MM.1S (cell line): ENCODE measurements at regions not wholly inside any gene's neighbourhood (a gene's known extent, or its start where the extent isn't known, plus 50 kb on each side); places are given as distances from the start of the nearest gene placed in this dataset.

ENCODE experiments used
- EZH2 ChIP-seq: fragments of 300-600 bp; sonication (generic); optimal IDR thresholded peaks from 2 replicates; pipeline ENCODE3; 2017; ENCODE audit warnings: low read depth, mild to moderate bottlenecking, antibody characterized with exemption, low read length, mixed read lengths
- EZH2phosphoT487 ChIP-seq: fragments of 300-600 bp; sonication (generic); IDR thresholded peaks from 2 replicates; pipeline ENCODE4 v1.6.1; 2018; ENCODE audit warnings: antibody characterized with exemption, low read length
- TF ChIP-seq, protein P1 (sequence below): fragments of 300-600 bp; sonication (generic); IDR thresholded peaks from 2 replicates; pipeline ENCODE4 v1.5.1; 2016; ENCODE audit warnings: antibody characterized with exemption, low read length, mixed read lengths

DNA sequence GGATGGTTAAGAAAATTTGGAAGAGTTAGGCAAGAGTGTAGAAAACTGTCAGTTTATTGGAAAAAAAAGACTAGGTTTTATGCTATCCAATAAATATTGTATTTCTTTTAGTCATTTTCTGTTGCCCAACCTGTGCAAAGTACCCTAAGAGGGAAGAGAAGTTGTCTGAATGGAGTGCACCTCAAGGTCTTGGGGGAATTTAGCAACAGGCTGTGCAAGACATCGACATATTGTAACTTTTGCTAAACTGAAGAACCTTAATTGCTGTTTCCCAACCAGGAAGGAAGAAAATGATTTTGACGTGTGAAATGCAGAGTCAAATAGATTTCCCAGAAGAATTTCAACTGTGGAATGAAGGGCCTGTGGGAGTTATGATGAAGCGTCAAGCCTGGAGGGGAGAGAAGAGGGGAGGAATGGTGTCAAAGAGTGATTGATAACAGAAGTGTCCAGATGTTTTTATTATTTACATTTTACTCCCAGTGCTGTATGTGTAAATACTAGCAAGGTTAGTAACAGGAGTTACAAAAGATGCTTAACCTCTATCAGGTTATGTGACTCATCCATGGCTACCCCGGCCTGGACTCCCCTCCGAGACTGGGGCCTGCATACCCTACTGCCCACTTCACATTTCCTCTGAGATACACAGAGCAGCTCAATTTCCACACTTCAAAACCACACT lies 246.8 kb downstream of the MYLK4 start:
- TF ChIP-seq, protein P1, sequence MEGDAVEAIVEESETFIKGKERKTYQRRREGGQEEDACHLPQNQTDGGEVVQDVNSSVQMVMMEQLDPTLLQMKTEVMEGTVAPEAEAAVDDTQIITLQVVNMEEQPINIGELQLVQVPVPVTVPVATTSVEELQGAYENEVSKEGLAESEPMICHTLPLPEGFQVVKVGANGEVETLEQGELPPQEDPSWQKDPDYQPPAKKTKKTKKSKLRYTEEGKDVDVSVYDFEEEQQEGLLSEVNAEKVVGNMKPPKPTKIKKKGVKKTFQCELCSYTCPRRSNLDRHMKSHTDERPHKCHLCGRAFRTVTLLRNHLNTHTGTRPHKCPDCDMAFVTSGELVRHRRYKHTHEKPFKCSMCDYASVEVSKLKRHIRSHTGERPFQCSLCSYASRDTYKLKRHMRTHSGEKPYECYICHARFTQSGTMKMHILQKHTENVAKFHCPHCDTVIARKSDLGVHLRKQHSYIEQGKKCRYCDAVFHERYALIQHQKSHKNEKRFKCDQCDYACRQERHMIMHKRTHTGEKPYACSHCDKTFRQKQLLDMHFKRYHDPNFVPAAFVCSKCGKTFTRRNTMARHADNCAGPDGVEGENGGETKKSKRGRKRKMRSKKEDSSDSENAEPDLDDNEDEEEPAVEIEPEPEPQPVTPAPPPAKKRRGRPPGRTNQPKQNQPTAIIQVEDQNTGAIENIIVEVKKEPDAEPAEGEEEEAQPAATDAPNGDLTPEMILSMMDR = no peak
- no peak for TF ChIP-seq EZH2phosphoT487
- TF ChIP-seq EZH2 = no peak
